ENCODE measurements at regions not wholly inside any gene's neighbourhood (a gene's known extent, or its start where the extent isn't known, plus 50 kb on each side); places are given as distances from the start of the nearest gene placed in this dataset.

DNA sequence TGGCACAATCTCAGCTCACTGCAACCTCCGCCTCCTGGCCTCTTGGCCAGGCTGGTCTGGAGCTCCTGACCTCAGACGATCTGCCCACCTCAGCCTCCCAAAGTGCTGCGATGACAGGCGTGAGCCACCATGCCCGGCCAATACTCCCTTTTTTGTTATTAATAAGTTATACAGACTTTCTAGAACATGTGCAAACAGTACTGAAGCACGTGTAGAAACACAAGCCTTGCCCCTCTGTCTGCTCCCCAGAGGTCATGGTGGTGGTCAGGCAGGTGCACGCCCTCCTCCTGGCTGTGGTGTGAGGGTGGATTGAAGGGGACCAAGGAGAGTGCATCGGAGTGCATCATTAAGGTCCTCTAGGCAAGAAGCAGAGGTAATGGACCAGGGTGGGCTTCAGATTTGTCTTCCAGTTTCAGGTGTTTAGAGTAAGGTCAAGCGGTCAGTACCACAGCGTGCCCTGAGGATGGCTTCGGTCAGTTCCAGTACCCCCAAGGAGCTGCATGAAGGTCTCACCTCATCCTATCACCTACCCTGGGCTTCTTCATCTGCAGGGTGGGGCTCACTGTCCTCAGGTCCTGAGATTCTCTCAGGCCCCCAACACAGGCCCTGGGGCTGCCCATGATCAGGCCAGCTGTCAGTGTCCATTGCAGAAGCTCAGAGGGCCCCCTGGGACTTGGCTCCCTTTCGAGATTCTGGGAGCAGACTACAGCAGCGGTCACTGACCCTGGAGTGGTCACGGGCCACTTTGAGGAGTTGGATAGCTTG is 124.3 kb downstream of the GLI2 start:
- Histone ChIP-seq H3K27ac (ENCODE audit: low read depth in 1 of 2, low read length in 1 of 2) (no peak overlapping the region), H3K4me3 (ENCODE audit: low read length in 2 of 2) (no peak overlapping the region), H3K36me3 (ENCODE audit: control insufficient read depth in 2 of 2, insufficient read depth in 2 of 2, low read length in 1 of 2) (no peaks in the 10 kb centered on the region), H3K27me3 (ENCODE audit: control insufficient read depth in 2 of 2, insufficient read depth in 1 of 2, low read length in 1 of 2) (no peaks in the 10 kb centered on the region), H3K4me1 (ENCODE audit: control insufficient read depth in 2 of 2, insufficient read depth in 2 of 2, low read length in 2 of 2) (no peaks in the 10 kb centered on the region), H3K9me3 (ENCODE audit: control insufficient read depth in 2 of 2, insufficient read depth in 1 of 2, low read length in 1 of 2) (no peaks in the 10 kb centered on the region)
- 91% methylated on average over 14 of the region's 14 CpGs for WGBS
- no peak for DNase-seq (ENCODE audit: low read depth in 6 of 9, low spot score in 9 of 9)

DNA sequence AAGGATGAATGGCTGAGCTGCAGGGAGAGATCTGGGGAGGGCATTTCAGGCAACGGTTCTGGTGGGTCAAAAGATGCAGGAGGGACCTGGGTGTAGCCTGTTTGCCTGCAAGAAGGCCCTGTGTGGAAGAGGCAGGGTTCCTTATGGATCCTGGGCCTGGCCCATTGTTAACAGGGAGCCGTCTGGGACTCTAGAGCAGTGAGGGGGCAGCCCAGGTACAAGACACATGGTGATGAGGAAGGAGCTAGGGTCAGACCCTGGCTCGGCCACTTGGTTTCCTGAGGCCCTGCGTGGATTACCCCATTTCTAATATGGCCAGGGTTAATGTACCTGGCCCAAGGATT is 124.9 kb downstream of the GLI2 start:
- H3K4me1 ChIP-seq (ENCODE audit: control insufficient read depth in 2 of 2, insufficient read depth in 2 of 2, low read length in 2 of 2), result no peaks in the 10 kb centered on the region
- H3K36me3 ChIP-seq (ENCODE audit: control insufficient read depth in 2 of 2, insufficient read depth in 2 of 2, low read length in 1 of 2), result no peaks in the 10 kb centered on the region
- H3K9me3 ChIP-seq (ENCODE audit: control insufficient read depth in 2 of 2, insufficient read depth in 1 of 2, low read length in 1 of 2), result no peaks in the 10 kb centered on the region
- DNase-seq (ENCODE audit: low read depth in 6 of 9, low spot score in 9 of 9), result no peak
- peaks cover 0 to 3% of the 10 kb centered on the region in 2 donors for H3K27me3 ChIP-seq (ENCODE audit: control insufficient read depth in 2 of 2, insufficient read depth in 1 of 2, low read length in 1 of 2)
- WGBS, result 88% methylated on average over 4 of the region's 4 CpGs
- no peak overlapping the region for H3K27ac ChIP-seq (ENCODE audit: low read depth in 1 of 2, low read length in 1 of 2)
- no peak overlapping the region for H3K4me3 ChIP-seq (ENCODE audit: low read length in 2 of 2)

DNA sequence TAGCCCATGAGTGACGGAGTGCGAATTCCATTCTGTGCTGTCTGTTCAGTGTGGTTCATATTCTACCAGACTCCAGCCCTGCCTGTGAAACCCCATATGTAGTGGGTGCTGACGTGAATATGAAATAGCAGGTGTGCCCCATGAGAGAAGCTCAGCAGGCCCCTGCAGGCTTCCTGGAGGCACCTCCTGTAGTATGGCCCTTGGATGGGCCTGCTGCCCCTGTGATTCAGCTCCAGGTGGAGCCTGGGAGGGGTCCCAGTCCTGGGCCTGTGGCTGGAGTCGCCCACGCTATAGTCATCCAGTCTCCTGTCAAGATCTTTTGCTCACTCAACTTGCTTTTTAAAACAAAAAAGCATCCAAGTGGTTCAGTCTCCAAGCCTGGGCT is 125.5 kb downstream of the GLI2 start:
- no peaks in the 10 kb centered on the region for H3K9me3 ChIP-seq (ENCODE audit: control insufficient read depth in 2 of 2, insufficient read depth in 1 of 2, low read length in 1 of 2)
- DNase-seq (ENCODE audit: low read depth in 6 of 9, low spot score in 9 of 9), result no peak
- 96% methylated on average over 5 of the region's 5 CpGs for WGBS
- no peak overlapping the region for H3K4me3 ChIP-seq (ENCODE audit: low read length in 2 of 2)
- H3K4me1 ChIP-seq (ENCODE audit: control insufficient read depth in 2 of 2, insufficient read depth in 2 of 2, low read length in 2 of 2), result no peaks in the 10 kb centered on the region
- no peaks in the 10 kb centered on the region for H3K36me3 ChIP-seq (ENCODE audit: control insufficient read depth in 2 of 2, insufficient read depth in 2 of 2, low read length in 1 of 2)
- no peak overlapping the region for H3K27ac ChIP-seq (ENCODE audit: low read depth in 1 of 2, low read length in 1 of 2)
- peaks cover 0 to 10% of the 10 kb centered on the region in 2 donors for H3K27me3 ChIP-seq (ENCODE audit: control insufficient read depth in 2 of 2, insufficient read depth in 1 of 2, low read length in 1 of 2)

DNA sequence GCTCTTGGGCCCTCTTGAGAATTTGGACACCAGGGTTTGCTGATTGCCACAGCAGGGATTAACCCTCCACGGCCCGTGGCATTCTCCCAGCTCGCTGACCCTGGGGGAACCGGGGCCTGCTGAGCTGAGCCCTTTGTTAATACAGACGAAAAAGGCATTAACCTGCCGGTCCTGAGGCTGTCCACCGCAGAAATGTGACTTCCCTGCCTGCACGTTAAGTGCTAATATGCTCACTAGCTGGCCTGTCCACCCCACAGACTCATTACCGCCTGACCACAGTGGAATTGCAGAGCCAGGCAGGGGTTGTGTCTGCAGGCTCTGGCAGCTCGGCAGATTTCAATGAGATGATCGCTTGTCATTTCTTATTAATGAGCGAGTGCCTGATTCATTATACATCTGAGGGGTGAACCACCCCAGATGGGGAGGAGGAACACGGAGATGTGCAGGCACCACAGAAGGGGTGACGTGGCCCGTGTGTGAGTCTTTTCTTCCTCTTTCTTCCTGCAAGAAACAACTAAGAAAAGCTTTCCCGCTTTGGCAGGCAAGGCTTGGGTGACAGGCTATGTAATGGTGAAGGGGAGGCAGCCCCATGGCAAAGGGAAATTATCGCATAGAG is 126.0 kb downstream of the GLI2 start:
- Histone ChIP-seq H3K9me3 (ENCODE audit: control insufficient read depth in 2 of 2, insufficient read depth in 1 of 2, low read length in 1 of 2) (no peaks in the 10 kb centered on the region), H3K27ac (ENCODE audit: low read depth in 1 of 2, low read length in 1 of 2) (no peak overlapping the region), H3K4me1 (ENCODE audit: control insufficient read depth in 2 of 2, insufficient read depth in 2 of 2, low read length in 2 of 2) (no peaks in the 10 kb centered on the region), H3K4me3 (ENCODE audit: low read length in 2 of 2) (no peak overlapping the region), H3K27me3 (ENCODE audit: control insufficient read depth in 2 of 2, insufficient read depth in 1 of 2, low read length in 1 of 2) (peaks cover 2 to 13% of the 10 kb centered on the region in 2 donors), H3K36me3 (ENCODE audit: control insufficient read depth in 2 of 2, insufficient read depth in 2 of 2, low read length in 1 of 2) (no peaks in the 10 kb centered on the region)
- WGBS, result 87% methylated on average over 17 of the region's 17 CpGs
- no peak for DNase-seq (ENCODE audit: low read depth in 6 of 9, low spot score in 9 of 9)

DNA sequence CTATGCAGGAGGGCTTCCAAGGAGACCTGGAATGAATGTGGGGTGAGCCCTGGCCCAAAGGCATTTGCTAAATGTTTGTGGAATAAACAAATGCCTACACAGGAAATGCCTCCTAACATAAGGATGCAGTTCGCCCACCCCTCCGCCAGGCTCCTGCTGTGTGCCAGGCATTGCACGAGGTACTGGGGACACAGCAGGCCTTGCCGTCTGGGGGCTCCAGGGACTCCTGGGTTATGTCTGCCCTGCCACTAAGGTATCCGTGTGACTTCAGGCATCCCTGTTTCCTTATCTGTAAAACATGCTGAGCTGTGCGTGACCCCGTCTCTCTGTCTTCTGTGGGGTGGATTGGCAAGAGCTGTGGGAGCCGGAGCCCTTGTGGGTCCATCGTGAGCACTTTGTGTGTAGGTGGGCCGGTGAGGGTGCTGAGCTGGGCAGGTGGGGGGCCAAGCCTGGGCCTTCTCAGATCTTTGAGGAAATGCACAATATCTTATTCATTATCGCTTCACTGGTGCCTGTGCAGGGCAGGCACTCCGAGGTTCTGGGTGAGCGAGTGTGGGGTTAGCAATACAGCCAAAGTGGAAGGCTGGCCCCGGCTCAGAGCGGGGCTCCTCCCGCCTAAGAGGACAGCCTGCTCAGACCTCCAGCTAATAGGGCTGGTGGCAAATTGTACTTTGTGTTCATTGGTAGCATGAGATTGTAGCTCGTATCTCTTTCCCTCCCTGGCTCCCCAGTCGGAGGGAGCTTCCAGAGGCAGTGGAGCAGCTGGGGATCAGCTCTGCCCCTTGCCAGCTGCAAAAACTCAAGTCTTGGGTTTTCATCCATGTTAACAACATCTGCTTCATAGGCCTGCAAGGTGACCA is 126.8 kb downstream of the GLI2 start:
- Histone ChIP-seq H3K4me3 (ENCODE audit: low read length in 2 of 2) (no peak overlapping the region), H3K36me3 (ENCODE audit: control insufficient read depth in 2 of 2, insufficient read depth in 2 of 2, low read length in 1 of 2) (no peaks in the 10 kb centered on the region), H3K27ac (ENCODE audit: low read depth in 1 of 2, low read length in 1 of 2) (no peak overlapping the region), H3K4me1 (ENCODE audit: control insufficient read depth in 2 of 2, insufficient read depth in 2 of 2, low read length in 2 of 2) (no peaks in the 10 kb centered on the region), H3K27me3 (ENCODE audit: control insufficient read depth in 2 of 2, insufficient read depth in 1 of 2, low read length in 1 of 2) (peaks cover 6 to 20% of the 10 kb centered on the region in 2 donors), H3K9me3 (ENCODE audit: control insufficient read depth in 2 of 2, insufficient read depth in 1 of 2, low read length in 1 of 2) (no peaks in the 10 kb centered on the region)
- 94% methylated on average over 18 of the region's 18 CpGs for WGBS
- no peak for DNase-seq (ENCODE audit: low read depth in 6 of 9, low spot score in 9 of 9)

DNA sequence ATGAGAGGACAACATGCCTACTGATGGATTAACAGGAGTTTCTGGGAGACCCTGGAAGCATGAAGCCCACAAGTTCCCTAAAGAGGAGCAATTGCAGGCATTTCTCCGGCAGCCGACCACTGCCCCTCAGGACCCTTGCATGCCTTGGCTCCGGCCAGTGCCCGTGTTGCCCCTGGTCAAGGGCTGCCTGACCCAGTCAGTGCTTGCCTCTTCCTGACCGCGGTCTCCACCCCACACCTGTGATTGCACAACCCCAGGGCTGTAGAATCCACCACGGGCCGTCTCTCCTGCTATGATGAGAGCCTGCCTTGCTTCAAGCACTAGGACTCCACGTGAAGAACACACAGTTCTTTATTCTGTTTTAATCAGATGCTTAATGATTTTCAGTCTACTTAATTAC is 127.5 kb downstream of the GLI2 start:
- DNase-seq (ENCODE audit: low read depth in 6 of 9, low spot score in 9 of 9), result no peak
- no peaks in the 10 kb centered on the region for H3K4me1 ChIP-seq (ENCODE audit: control insufficient read depth in 2 of 2, insufficient read depth in 2 of 2, low read length in 2 of 2)
- peaks cover 6 to 27% of the 10 kb centered on the region in 2 donors for H3K27me3 ChIP-seq (ENCODE audit: control insufficient read depth in 2 of 2, insufficient read depth in 1 of 2, low read length in 1 of 2)
- no peak overlapping the region for H3K27ac ChIP-seq (ENCODE audit: low read depth in 1 of 2, low read length in 1 of 2)
- H3K9me3 ChIP-seq (ENCODE audit: control insufficient read depth in 2 of 2, insufficient read depth in 1 of 2, low read length in 1 of 2), result no peaks in the 10 kb centered on the region
- no peaks in the 10 kb centered on the region for H3K36me3 ChIP-seq (ENCODE audit: control insufficient read depth in 2 of 2, insufficient read depth in 2 of 2, low read length in 1 of 2)
- 91% methylated on average over 9 of the region's 9 CpGs for WGBS
- H3K4me3 ChIP-seq (ENCODE audit: low read length in 2 of 2), result no peak overlapping the region

DNA sequence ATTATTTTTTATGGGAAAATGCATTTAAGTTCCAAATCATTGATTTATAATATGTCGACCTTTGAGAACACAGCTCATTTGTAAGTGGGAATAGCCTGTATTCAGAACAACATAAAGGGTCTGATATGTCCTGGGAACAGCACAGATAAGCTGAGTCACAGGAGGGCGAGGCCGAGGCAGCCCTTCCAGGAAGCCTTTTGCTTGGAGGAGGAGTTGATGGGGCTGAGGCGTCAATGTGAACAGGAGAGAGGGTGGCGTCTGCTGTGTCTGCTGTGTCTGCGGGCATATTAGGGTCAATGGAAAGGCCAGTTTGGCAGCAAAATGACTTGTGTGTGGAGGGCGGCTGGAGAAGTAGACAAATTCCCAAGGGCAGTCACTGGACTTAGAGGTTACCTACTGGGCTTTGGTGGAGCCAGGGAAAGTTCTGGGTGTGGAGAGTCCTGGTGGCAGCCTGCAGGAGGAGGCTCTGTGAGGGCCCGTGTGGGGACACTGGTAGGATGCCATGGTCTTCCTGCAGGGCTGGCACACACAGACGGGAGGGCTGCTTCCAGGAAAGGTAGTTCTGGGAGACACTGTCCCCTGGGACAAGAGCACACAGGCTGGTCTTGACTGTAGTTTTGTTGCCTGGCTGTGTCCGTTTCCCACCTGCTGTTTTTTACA is 128.1 kb downstream of the GLI2 start:
- H3K36me3 ChIP-seq (ENCODE audit: control insufficient read depth in 2 of 2, insufficient read depth in 2 of 2, low read length in 1 of 2), result no peaks in the 10 kb centered on the region
- no peak overlapping the region for H3K27ac ChIP-seq (ENCODE audit: low read depth in 1 of 2, low read length in 1 of 2)
- 92% methylated on average over 10 of the region's 10 CpGs for WGBS
- H3K4me1 ChIP-seq (ENCODE audit: control insufficient read depth in 2 of 2, insufficient read depth in 2 of 2, low read length in 2 of 2), result no peaks in the 10 kb centered on the region
- H3K27me3 ChIP-seq (ENCODE audit: control insufficient read depth in 2 of 2, insufficient read depth in 1 of 2, low read length in 1 of 2), result peaks cover 6 to 33% of the 10 kb centered on the region in 2 donors
- no peak for DNase-seq (ENCODE audit: low read depth in 6 of 9, low spot score in 9 of 9)
- no peaks in the 10 kb centered on the region for H3K9me3 ChIP-seq (ENCODE audit: control insufficient read depth in 2 of 2, insufficient read depth in 1 of 2, low read length in 1 of 2)
- no peak overlapping the region for H3K4me3 ChIP-seq (ENCODE audit: low read length in 2 of 2)

DNA sequence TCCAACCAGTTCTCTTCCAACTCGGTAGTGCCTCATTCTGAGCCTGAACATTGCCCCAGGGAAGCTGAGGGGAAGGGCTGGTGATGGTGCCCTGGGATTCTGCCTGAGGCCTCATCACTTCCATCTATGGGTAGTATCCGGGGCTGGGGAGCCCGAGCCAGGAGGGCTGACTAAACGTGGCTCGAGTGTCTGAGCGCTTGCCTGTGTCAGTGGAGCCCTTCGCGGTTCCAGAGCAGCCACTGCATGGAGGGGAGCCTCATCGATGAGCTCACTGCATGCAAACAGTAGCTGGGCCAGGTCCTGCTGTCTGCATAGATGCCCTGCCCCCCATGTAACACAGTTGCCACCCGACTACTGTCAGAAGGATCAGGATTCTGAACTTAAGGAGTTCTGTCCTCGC is 129.3 kb downstream of the GLI2 start:
- no peak overlapping the region for H3K27ac ChIP-seq (ENCODE audit: low read depth in 1 of 2, low read length in 1 of 2)
- DNase-seq (ENCODE audit: low read depth in 6 of 9, low spot score in 9 of 9), result no peak
- no peaks in the 10 kb centered on the region for H3K4me1 ChIP-seq (ENCODE audit: control insufficient read depth in 2 of 2, insufficient read depth in 2 of 2, low read length in 2 of 2)
- H3K27me3 ChIP-seq (ENCODE audit: control insufficient read depth in 2 of 2, insufficient read depth in 1 of 2, low read length in 1 of 2), result peaks cover 6 to 42% of the 10 kb centered on the region in 2 donors
- WGBS, result 89% methylated on average over 11 of the region's 11 CpGs
- H3K36me3 ChIP-seq (ENCODE audit: control insufficient read depth in 2 of 2, insufficient read depth in 2 of 2, low read length in 1 of 2), result no peaks in the 10 kb centered on the region
- H3K4me3 ChIP-seq (ENCODE audit: low read length in 2 of 2), result no peak overlapping the region
- H3K9me3 ChIP-seq (ENCODE audit: control insufficient read depth in 2 of 2, insufficient read depth in 1 of 2, low read length in 1 of 2), result no peaks in the 10 kb centered on the region

DNA sequence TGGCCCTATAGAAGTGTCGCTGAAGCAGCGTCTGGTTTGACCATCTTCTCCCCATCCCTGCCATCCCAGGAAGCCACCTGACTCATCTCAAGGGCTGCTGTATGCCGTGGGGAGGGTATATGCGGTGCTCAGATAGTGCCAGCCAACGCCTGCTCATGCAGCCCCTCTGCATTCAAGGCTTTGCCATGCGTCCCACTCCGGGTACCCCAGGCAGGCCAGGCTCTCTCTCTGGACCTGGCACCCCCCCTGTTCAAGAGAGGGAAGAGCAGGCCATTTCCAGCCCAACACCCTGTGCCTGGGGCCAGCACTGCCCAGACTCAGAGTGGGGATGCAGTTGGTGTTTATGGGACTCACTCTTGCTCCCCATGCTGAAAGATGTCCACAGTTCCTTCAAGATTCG is 130.0 kb downstream of the GLI2 start:
- Histone ChIP-seq H3K9me3 (ENCODE audit: control insufficient read depth in 2 of 2, insufficient read depth in 1 of 2, low read length in 1 of 2) (no peaks in the 10 kb centered on the region), H3K4me3 (ENCODE audit: low read length in 2 of 2) (no peak overlapping the region), H3K27me3 (ENCODE audit: control insufficient read depth in 2 of 2, insufficient read depth in 1 of 2, low read length in 1 of 2) (peaks cover 6 to 45% of the 10 kb centered on the region in 2 donors), H3K27ac (ENCODE audit: low read depth in 1 of 2, low read length in 1 of 2) (no peak overlapping the region), H3K4me1 (ENCODE audit: control insufficient read depth in 2 of 2, insufficient read depth in 2 of 2, low read length in 2 of 2) (no peaks in the 10 kb centered on the region), H3K36me3 (ENCODE audit: control insufficient read depth in 2 of 2, insufficient read depth in 2 of 2, low read length in 1 of 2) (no peaks in the 10 kb centered on the region)
- WGBS, result 96% methylated on average over 8 of the region's 8 CpGs
- no peak for DNase-seq (ENCODE audit: low read depth in 6 of 9, low spot score in 9 of 9)

All from thymus (tissue), 11 donors.